Vagina (tissue), 2 donors: ENCODE measurements at regions not wholly inside any gene's neighbourhood (a gene's known extent, or its start where the extent isn't known, plus 50 kb on each side); places are given as distances from the start of the nearest gene placed in this dataset.

Experiments
- POLR2A ChIP-seq, 2 donors: fragments of 450-650 bp; IDR thresholded peaks; one replicate each; pipeline ENCODE4 v1.6.1; 2017; ENCODE audit warnings: antibody characterized with exemption in 2 of 2, mild to moderate bottlenecking in 2 of 2, moderate library complexity in 2 of 2
- POLR2AphosphoS5 ChIP-seq, 2 donors: sonication (generic); formaldehyde crosslinking; IDR thresholded peaks; one replicate each; pipeline ENCODE4 v1.9.0; 2017; ENCODE audit warnings: antibody characterized with exemption in 2 of 2, mild to moderate bottlenecking in 2 of 2, low read depth in 1 of 2; ENCODE audit not compliant: insufficient read depth in 1 of 2
- TF ChIP-seq, protein P1 (sequence below), 3 experiments: fragments of 450-650 bp in 2 of 3; fragments of 200-600 bp in 1 of 3; sonication (generic) in 1 of 3; IDR thresholded peaks; one replicate each; pipeline ENCODE4 v1.5.1; 2017 to 2019; ENCODE audit warnings: antibody characterized with exemption in 3 of 3, mild to moderate bottlenecking in 2 of 3, moderate library complexity in 2 of 3

DNA sequence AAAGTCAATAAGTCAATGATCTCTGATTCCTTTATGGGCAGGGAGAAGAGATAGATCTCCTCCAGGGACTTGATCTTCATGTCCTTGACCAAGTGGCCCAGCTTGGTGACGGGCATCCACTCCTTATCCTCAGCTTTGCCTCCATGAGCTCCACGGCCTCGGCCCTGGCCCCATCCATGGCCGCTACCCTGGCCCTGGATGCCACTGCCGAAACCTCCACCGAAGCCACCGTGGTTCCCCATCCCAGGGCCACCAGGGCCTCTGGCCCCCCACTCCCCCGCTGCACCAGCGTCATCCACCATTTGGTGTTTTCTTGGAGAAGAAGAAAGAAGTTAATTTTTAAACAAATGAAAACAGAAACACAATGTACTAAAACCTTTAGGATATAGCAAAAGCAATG is 518.1 kb downstream of the GRXCR1 start:
- no peak for TF ChIP-seq POLR2A (IDR thresholded peaks at IDR 0.05)
- TF ChIP-seq, protein P1, sequence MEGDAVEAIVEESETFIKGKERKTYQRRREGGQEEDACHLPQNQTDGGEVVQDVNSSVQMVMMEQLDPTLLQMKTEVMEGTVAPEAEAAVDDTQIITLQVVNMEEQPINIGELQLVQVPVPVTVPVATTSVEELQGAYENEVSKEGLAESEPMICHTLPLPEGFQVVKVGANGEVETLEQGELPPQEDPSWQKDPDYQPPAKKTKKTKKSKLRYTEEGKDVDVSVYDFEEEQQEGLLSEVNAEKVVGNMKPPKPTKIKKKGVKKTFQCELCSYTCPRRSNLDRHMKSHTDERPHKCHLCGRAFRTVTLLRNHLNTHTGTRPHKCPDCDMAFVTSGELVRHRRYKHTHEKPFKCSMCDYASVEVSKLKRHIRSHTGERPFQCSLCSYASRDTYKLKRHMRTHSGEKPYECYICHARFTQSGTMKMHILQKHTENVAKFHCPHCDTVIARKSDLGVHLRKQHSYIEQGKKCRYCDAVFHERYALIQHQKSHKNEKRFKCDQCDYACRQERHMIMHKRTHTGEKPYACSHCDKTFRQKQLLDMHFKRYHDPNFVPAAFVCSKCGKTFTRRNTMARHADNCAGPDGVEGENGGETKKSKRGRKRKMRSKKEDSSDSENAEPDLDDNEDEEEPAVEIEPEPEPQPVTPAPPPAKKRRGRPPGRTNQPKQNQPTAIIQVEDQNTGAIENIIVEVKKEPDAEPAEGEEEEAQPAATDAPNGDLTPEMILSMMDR (IDR thresholded peaks at IDR 0.05), result no peak
- no peak for TF ChIP-seq POLR2AphosphoS5 (IDR thresholded peaks at IDR 0.05; ENCODE audit: insufficient read depth in 1 of 2, low read depth in 1 of 2)
